Spleen (tissue), 7 donors: ENCODE measurements at regions not wholly inside any gene's neighbourhood (a gene's known extent, or its start where the extent isn't known, plus 50 kb on each side); places are given as distances from the start of the nearest gene placed in this dataset.
"Not testable (repeated sequence)": the region's sequence is repeated elsewhere in the genome, so short reads cannot be mapped to it uniquely, and the experiment has no call there.

Source experiments
- CTCF ChIP-seq, 11 experiments: fragments of 200-600 bp in 7 of 11; fragments of 450-650 bp in 4 of 11; sonication (generic) in 4 of 11; IDR thresholded peaks in 8 of 11; conservative IDR thresholded peaks in 3 of 11; 1 replicate in 7 of 11; 2 replicates in 4 of 11; pipeline versions ENCODE4 v1.4.0 to v1.8.0; 2016 to 2021; ENCODE audit warnings: antibody characterized with exemption in 11 of 11, inconsistent platforms in 4 of 11, mild to moderate bottlenecking in 1 of 11
- POLR2A ChIP-seq, 3 donors: fragments of 450-650 bp; IDR thresholded peaks; one replicate each; pipeline ENCODE4 v1.5.1; 2017; ENCODE audit warnings: antibody characterized with exemption in 3 of 3, mild to moderate bottlenecking in 1 of 3
- donor health status: DM: no; HTN: no; CAD: no; lungs with moderate emphysema.
- donor health status: DM: no; HTN: no; CAD: no.
- donor health status: DM: no; HTN: no; CAD: no.

DNA sequence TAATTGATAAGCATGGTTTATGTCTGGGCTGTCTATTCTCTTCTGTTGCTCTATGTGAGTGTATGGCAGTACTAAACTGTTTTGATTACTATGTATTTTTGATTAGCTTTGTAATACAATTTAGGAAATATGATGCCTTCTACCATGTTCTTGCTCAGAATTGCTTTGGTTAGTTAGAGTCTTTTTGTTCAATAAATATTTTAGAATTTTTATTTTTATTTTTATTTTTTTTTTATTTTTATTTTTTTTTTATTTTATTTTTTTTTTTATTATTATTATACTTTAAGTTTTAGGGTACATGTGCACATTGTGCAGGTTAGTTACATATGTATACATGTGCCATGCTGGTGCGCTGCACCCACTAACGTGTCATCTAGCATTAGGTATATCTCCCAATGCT is 710.3 kb downstream of the GBE1 start:
- TF ChIP-seq CTCF (IDR thresholded peaks at IDR 0.05 in 8 of 11, conservative IDR thresholded peaks at IDR 0.05 in 3 of 11); POLR2A (IDR thresholded peaks at IDR 0.05): not testable (repeated sequence)
